ENCODE measurements at regions not wholly inside any gene's neighbourhood (a gene's known extent, or its start where the extent isn't known, plus 50 kb on each side); places are given as distances from the start of the nearest gene placed in this dataset.

DNA sequence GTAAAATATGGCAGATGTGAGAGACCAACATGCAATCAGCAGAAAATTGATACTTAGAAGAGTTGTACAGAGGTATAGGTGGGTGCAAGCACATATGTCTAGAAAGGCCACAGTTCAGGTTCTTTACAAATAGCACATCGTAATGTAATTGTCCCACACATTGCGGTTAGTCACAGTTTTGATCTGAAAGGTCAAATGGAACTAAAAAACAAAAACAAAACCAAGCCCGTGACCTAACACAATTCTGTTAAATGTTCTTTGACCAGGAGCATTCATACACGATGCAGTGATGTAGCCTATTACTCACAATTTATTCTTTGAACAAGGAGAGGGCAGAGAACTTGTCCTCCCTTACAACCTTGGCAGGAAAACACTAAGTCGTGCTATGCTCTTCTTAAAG is 108.9 kb upstream of the MAP4K3 start:
- TF ChIP-seq POLR2A (IDR thresholded peaks at IDR 0.05): no peak
- TF ChIP-seq, protein P1, sequence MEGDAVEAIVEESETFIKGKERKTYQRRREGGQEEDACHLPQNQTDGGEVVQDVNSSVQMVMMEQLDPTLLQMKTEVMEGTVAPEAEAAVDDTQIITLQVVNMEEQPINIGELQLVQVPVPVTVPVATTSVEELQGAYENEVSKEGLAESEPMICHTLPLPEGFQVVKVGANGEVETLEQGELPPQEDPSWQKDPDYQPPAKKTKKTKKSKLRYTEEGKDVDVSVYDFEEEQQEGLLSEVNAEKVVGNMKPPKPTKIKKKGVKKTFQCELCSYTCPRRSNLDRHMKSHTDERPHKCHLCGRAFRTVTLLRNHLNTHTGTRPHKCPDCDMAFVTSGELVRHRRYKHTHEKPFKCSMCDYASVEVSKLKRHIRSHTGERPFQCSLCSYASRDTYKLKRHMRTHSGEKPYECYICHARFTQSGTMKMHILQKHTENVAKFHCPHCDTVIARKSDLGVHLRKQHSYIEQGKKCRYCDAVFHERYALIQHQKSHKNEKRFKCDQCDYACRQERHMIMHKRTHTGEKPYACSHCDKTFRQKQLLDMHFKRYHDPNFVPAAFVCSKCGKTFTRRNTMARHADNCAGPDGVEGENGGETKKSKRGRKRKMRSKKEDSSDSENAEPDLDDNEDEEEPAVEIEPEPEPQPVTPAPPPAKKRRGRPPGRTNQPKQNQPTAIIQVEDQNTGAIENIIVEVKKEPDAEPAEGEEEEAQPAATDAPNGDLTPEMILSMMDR (IDR thresholded peaks at IDR 0.05): no peak
